HG03196 (cell line): ENCODE measurements at regions not wholly inside any gene's neighbourhood (a gene's known extent, or its start where the extent isn't known, plus 50 kb on each side); places are given as distances from the start of the nearest gene placed in this dataset.

Experiments used
- ATAC-seq: cut with Tn5 transposase; IDR thresholded peaks from one replicate; pipeline ENCODE4 v1.9.1; 2021; ENCODE audit not compliant: unreplicated experiment

DNA sequence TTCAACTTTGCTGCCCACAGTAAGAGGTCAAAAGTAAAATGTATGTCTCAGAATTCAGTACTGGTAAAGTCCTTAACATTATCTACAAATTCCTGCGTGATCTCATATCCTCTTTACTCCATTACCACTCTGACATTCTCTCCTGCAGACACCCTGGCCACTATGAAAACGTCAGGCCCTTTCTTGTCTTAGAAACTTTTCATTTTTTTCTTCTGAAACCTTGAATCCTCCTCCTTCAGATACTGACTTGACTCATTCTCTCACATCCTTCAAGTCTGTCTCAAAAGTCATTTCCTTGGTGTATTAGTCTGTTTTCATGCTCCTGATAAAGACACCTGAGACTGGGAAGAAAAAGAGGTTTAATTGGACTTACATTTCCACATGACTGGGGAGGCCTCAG is 262.3 kb downstream of the POU4F1 start:
- ATAC-seq: peak; percentile 76

DNA sequence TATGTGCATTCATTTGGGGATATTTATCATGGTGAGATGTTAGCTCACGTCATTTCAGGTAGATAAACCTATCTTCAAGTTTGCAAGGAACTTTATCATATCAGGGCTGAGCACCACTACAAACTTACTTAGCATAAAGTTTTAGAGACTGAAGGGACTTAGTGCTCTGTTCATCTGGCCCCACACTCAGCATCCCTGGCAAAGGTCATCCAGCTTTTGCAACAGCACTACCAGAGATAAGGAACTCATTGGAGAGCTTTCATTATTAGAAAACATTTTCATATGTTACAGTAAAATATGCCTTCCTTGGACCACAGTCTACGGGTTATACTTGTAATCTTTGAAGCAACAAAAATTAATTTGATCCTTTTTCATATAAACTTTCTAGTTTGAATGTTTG is 263.4 kb downstream of the POU4F1 start:
- ATAC-seq: no peak

DNA sequence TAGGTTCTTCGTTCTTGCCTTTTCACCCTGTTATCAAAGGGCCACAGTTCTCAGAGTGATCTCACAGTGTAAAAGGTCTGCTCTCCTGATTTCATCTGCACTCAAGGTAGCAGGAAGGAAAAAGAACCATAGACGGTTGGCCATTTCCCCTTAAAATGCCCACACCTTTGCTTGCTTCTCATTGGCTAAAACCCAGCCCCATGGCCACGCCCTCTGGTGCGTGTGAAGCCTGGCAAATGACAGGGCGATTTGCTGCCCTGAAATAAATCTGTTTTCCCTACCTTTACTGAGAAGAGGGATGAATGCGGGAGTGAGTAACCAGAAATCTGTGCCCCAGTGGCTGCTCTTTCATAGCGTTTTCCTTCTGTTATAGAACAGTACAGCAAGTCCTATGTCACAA is 269.3 kb downstream of the POU4F1 start:
- no peak for ATAC-seq

DNA sequence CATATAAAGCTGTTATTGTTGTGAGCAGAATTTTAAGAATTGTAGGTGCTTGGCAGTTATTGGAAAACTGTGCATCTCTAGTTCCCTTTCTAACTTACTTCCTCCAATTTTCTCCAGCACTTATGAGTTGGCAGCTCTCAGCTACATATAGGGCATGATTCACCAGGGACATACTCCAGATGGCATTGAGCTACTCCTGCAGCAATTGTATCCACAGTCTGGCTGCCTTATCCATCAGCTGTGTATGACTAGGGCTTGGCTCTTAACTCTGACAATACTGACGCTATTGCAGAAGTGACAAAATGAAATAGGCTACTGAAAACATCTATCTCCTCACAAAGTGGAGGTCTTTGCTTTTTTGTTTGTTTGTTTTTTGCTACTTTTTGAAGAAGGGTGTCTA is 276.7 kb downstream of the POU4F1 start:
- ATAC-seq: no peak

DNA sequence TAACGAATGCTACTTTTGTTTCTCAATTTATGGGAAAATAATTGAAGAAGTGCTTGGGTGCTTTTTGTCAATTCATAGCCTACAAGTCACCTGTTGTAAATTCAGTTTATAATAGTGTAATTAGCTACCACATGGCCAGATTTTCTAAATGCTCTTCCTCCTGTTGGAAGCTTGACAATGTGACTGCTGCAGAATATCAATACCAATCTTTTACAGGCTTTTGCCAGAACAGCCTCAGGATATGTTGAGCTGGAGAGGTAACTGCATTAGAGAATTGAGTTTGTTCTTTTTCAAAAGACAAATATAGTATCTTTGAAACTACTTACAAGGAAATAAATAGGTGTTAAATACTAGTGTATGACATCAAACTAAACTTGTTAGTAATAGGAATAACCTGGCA is 277.8 kb downstream of the POU4F1 start:
- no peak for ATAC-seq

DNA sequence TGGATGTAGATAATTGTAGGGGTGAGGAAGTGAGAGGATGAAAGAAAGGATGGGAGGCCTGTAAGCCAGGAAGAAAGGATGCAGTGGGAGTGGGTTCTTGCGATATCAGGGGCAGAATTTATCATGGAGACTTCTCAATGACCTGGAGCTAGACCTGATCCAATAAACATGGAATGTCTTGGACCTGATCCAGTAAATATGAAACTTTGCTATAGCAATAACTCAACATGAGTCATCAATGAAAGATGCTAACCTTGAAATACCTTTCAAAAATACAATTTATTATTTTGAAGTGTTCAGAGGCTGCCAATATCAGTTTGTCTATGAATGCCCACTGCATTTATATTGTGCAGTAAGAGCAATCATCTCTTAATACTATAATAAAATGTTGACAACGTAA is 279.5 kb downstream of the POU4F1 start:
- no peak for ATAC-seq

DNA sequence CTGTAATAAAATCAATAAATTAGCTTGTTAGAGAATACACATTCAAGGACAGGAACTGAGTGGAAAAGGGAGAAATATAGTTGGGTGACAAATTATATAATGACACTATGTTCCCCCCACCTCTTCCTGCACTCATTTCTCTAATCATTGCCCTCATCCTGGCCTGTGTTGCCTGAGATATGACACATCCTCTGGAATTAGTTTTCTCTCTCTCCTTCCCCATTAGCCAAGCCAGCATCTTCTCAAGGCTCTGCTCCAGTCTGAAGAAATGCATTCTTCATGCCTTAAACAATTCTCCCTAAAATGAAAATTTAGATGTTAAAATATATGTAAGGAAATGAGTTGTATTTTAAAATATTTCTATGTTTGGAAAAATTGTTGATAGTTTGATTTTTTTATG is 280.3 kb downstream of the POU4F1 start:
- no peak for ATAC-seq

DNA sequence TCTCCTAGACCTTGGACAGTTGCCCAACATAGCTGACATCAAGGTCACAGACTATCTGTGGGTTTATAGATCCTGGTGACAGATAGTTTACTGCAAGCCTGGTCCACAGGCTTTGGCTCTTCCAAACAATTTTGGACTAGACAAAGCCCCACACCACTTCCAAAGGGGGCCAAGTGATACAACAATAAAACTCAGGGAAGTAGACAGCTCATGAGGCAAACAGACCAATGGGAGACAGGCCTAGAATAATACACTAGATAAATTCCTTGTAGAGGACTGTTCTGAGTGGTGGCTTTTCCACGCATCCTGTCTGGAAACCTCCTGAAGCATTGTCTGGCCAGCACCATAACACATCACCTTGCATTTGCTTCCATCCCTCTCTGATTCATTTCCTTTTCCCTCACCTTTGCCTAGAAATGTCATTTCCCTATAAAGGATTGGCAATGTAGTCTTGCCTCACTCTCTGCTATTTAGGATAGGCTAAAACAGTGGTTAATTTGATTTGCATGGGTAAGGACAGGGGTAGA is 284.2 kb downstream of the POU4F1 start:
- no peak for ATAC-seq

DNA sequence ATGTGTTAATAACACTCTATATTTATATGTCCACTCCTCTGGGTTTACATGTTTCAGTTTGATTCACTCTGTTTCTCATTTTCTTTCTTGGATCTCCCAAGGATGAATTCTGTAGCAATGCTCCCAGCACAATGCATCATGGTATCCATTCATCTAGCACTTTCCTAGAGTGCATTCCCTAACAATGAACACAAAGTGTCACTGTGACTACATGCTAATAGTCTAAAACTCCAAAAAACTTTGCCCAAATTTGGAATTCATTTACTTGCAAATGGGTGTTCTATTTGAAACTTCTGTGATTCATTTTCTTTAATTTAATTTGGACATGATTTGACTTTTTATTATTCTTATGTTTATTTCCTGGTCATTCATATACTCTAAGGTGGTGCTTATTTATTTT is 286.3 kb downstream of the POU4F1 start:
- no peak for ATAC-seq

DNA sequence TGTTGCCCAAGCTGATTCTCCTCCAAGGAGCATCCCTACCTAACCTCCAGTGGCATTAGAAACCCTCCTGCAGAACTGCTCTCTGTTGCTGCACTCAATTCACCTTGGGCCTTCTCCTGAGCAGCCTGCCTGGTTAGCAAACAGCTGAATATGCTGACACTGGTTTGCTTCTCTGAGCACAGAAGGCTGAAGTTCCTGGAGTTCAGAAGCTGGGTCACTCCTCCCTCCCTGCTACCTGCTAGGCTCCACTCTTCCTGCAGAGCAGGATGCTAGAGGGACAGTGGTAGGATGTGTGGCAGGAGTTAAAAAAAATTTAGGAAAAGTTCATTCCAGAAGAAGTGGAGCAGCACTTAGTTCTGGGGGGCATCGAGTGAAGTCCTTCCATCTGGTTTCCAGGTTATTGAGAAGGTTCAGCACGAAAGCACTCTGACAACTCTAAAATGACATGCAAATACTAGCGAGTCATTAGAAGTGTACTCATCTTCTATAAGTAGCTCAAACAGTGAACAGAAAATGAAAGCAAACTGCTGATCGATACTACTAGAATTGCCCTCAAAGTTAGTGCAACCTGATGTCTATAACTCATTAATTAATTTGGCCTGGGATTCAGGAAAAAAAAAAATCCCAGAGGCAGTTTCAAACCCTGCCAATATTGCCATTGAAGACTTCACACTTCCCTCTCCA is 293.7 kb downstream of the POU4F1 start:
- peak; percentile 84 for ATAC-seq

DNA sequence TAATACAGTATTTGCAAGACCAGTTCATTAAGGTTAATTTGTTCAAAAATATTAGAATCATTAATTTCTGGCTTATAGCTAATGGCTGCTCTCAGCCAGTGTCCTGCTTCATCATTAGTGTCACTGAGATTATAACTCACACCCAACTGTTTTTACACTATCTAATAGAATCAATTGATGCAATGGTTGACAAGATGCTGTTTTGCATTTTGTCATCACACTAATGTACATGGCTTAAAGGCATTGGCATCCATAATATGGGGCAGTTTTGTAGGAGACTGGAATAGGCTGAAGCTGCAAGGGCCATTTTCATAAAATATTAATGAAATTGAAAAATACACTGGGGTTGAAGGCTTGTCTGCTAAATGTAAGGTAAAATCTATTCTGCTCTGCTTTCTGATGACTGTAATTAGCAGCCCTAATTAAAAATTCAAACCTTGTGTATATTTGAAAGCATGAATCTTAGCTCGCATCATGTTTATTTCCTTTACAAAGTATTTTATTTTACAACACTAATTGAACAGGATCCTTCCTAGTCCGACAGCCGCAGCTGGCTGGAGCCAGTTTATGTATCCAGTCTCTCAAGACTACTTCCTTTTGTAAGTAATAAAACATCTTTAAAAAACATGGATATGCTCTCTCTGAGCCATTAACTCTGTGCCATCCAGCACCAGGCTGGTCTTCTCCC is 296.7 kb downstream of the POU4F1 start:
- ATAC-seq: no peak

DNA sequence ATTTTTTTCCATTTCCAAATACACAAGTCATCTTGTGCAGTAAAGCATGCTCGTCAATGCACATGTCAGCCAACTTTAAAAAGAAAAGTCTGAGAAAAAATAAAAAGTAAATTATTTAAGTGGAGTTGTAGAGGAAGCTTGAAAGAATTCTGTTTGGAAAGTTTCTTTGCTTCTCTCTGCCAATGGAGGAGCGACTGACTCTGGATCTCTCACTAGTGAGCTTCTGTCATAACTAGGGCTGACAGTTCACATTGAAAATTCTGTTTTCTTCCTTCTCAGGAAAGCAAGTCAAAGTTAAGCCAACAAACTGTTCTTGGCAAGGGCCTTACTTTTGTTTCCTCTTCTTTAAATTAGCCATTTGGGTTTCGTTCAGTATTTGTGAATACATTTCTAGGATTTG is 298.2 kb downstream of the POU4F1 start:
- ATAC-seq: no peak

DNA sequence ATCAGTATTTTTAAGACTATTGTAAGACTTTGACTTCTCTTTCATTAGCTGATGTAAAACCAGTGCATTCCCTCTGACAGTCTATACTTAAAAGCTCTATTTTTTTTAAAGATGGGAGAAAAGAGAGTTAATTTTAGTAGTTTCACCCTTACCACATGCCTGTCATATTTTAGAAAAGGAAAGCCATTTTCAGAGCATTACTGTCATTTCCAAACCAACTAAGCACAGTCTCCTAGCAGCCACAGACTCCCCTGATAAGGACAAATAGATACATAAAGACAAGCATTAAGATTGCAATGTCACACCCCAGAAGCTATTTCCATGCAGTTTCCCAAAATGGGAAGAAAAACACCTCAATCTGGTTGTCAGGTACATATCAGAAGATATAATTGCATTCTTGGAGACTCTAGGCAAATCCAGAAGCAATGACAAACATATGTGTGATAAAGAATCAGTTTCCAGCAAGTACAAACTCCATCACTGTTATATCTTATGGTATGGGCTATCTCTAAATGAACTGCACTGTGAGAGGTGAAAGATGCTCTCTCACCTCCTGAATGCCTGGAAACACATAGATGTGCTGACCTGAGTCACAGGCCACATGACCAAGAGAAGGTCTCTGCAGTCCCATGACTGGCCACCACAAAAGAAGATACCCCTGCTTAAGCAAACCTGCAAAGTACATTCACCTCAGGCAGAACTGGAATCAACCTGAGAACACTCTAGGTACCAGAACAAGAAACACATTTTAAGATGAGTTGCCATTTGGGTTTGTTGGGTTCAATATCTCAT is 303.3 kb downstream of the POU4F1 start:
- ATAC-seq: peak; percentile 74

DNA sequence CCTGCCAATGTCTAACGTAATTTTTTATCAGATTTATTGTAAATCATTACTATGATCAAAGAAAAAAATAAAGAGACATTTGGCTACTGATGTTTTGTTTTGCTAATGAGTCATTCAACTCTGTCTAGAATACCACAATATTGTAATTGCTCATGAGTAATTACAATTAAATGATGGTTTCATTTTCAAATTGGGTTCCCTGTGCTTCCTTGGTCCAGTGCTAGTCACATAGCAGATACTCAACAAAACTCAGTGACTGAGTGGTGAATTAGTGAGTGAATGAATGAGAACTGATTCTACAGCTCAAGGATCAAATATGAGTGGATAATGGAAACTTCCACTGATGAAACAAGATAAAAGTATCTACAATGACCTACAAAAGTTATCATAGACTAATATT is 304.7 kb downstream of the POU4F1 start:
- no peak for ATAC-seq

DNA sequence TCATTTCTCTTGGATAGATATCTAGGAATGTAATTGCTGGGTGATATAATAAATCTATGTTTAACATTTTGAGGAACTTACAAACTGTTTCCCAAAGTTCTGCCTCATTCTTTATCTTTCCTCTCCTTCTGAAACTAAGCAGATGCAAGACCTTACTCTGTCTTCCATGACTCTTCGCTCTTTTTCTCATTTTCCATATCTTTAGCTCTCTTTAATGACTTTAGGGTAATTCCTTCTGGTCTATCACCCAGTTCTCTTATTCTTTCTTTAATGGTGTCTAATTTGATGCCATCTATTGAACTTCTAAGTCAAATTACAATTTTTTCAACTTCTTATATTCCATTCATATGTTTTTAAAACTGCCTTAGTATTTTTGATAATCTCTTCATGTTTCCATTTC is 316.6 kb downstream of the POU4F1 start:
- ATAC-seq: no peak

DNA sequence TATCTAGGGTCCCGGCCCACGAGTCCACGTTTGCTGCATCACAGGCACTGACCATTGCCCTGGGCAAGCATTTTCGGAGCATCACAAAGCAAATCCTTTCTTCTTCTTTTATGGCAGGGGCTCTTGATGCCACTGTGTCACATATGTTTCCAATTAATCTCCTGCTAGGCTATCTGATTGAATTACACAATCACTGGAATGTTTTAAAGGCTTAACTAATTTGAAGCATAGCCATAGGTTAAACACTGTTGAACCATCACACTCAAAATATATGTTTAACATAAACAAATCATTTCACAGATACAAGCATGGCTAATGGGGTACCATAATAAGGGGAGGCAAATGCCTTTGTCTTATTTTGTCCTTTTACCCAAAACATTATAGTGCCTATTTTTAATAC is 338.3 kb downstream of the POU4F1 start:
- ATAC-seq: no peak

DNA sequence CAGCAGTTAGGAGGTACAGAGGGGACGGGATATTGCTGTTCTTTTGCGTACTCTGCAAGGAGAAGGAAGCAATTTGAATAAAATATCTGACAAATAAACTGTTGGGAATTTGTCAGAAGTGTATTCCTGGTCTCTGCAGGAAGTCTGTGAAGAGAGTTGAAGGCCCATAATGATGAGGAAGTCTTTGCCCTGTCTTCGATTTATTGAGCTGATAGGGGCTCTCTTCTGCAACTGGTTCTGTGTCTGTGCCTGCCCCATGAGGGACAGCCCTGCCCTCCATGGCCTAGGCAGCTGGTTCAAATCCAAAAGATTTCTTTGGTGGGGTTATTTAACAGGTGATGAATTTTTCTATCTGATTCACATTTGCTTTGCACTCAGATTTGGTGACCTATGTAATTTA is 339.7 kb upstream of the EDNRB start:
- no peak for ATAC-seq

DNA sequence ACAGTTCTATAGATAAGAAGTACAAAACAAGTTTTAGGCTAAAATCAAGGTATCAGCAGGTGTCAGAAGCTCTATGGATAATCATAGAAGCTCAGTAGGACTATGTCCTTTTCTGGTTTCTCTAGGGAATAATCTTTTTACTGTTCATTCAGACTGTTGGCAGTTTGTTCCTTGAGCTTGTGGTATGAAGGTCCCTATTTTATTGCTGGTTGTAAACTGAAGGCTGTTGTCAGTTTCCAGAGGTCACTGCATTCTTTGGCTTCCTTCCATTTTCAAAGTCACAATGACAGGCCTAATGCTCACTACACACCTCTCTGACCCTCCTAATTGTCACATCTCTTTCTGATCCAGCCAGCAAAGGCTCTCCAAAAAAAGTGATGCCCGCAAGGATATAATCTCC is 337.9 kb upstream of the EDNRB start:
- no peak for ATAC-seq

DNA sequence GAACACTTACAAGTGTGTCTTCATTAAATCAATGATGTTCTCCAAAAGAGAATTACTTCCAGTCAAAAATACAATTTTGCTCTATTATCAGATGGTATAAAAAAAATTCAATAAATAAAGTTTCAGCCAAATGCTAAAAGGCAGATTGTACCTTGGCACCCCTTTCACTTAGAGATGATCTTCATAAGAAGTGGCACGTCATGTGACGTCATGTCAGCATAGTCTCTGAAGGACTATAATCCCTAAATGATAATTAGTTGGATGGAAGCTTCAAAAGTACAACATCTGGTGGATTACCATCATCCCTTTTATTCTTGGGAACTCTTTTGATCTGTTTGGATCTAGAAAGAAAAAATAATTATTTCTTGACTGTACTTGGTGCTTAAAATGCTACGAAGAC is 335.5 kb upstream of the EDNRB start:
- ATAC-seq: no peak

DNA sequence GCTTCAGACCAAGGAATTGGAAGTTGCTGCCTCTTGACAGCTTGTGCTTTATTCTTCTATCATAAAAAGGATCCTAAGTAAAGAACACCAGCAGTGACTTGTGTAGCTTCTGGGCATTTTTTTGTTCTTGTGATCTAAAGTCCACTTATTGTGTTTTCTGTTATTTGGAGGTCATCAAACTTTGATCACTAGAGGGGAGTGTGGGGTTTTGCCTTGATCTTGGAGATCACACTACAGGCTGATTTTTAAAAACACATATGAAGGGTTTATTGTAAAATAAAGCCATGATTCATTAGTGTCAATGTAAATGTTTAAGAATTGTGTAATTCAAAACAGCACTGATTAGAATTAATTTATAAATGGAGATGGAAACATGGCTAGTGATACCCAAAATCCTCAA is 328.7 kb upstream of the EDNRB start:
- no peak for ATAC-seq

DNA sequence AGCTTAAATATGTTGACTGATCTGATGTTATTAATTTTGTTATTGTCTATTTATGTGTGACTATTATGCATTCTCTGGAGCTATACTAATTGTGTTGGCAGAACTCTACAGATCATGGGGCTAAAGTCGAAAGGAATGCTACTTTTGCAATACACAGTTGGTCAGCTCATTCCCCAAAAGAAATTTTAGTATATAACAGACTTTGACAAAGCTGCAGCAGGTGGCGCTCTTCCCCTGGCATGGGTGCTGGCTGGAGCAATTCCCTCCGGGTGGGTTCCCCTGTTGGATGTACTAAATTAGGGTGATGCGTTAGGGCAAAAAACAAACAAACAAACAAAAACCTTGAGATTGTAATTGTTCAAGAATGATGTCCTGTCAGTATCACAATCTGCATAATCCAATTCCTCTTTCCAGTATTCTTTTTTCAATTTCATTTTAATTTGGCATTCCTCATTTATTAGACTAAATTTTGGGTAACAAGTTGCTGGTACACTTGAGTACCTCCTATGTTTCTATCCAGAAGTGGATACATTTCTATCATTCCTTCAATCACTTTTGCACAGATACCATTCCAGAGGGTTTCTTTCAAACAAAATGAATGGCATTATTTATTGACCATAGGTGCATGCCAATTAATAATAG is 322.8 kb upstream of the EDNRB start:
- no peak for ATAC-seq
